GM12878 (cell line): ENCODE measurements at regions not wholly inside any gene's neighbourhood (a gene's known extent, or its start where the extent isn't known, plus 50 kb on each side); places are given as distances from the start of the nearest gene placed in this dataset.

Experiments
- ATAC-seq: fragments of 200-7000 bp; cut with Tn5 transposase; 3 replicates; pipeline ENCODE4 v1.9.1; 2020; ENCODE audit warnings: mild to moderate bottlenecking, moderate library complexity
- BruUV-seq: library from RNA; stranded (reverse); fragments of 400-500 nt; replicated peaks from 2 replicates; lab custom pipeline; 2021; lab: Mats Ljungman, UMichigan
- CTCF ChIA-PET: fragments of 300-600 bp; sonication (Branson Sonifier 250); formaldehyde crosslinking; extraction: SDS; loops from one replicate; lab custom pipeline; 2021; ENCODE audit warnings: inconsistent platforms; lab: Yijun Ruan, JAX
- POLR2A ChIA-PET: fragments of 350-600 bp; formaldehyde crosslinking; extraction: SDS; loops from one replicate; lab custom pipeline; 2021; ENCODE audit warnings: inconsistent platforms; lab: Charles Lee
- RAD21 ChIA-PET: fragments of 300-600 bp; sonication (Branson Sonifier 250); formaldehyde crosslinking; loops from one replicate; lab custom pipeline; 2023; ENCODE audit warnings: antibody characterized with exemption; ENCODE audit not compliant: unreplicated experiment; lab: Charles Lee
- SMC1A ChIA-PET: fragments of 300-600 bp; sonication (Branson Sonifier 250); formaldehyde crosslinking; loops from one replicate; lab custom pipeline; 2023; ENCODE audit not compliant: unreplicated experiment, uncharacterized antibody; lab: Charles Lee
- DNase-seq: peaks from one replicate; pipeline ENCODE4 v3.0.0-alpha.2; 2011; ENCODE audit warnings: low read depth, low spot score
- FAIRE-seq: peaks from 3 replicates; lab custom pipeline; 2011; peaks lifted over from hg19 to GRCh38; lab: Jason Lieb, UNC
- H2AFZ ChIP-seq: 2 replicates; pipeline ENCODE4 v1.6.0; 2011; ENCODE audit warnings: low read depth, low read length, control low read depth; ENCODE audit not compliant: control insufficient read depth
- H3K27ac ChIP-seq: 2 replicates; pipeline ENCODE4 v1.5.1; 2011; ENCODE audit warnings: control low read depth; ENCODE audit not compliant: control insufficient read depth, insufficient read depth
- H3K27me3 ChIP-seq, 2 experiments: replicated peaks in 1 of 2; 2 replicates each; pipeline versions ENCODE4 v1.6.0 to v1.6.1; 2011; ENCODE audit warnings: low read length in 1 of 2; ENCODE audit not compliant: control insufficient read depth in 2 of 2, insufficient read depth in 2 of 2
- H3K36me3 ChIP-seq, 2 experiments: 2 replicates each; pipeline ENCODE4 v1.5.1; 2011; ENCODE audit warnings: low read length in 1 of 2; ENCODE audit not compliant: control insufficient read depth in 2 of 2, insufficient read depth in 2 of 2
- H3K4me1 ChIP-seq: 2 replicates; pipeline ENCODE4 v1.6.1; 2011; ENCODE audit warnings: mild to moderate bottlenecking, low read length, moderate library complexity, mixed read lengths; ENCODE audit not compliant: control insufficient read depth, insufficient read depth
- H3K4me2 ChIP-seq: 2 replicates; pipeline ENCODE4 v1.6.0; 2011; ENCODE audit warnings: control low read depth; ENCODE audit not compliant: control insufficient read depth, insufficient read depth
- H3K4me3 ChIP-seq: fragments of 200-600 bp; sonication (generic); 2 replicates; pipeline ENCODE4 v1.5.1; 2016
- H3K79me2 ChIP-seq: 2 replicates; pipeline ENCODE4 v1.6.0; 2011; ENCODE audit warnings: low read length; ENCODE audit not compliant: control insufficient read depth, insufficient read depth
- H3K9ac ChIP-seq: 2 replicates; pipeline ENCODE4 v1.8.0; 2011; ENCODE audit warnings: low read length, control low read depth, mixed read lengths; ENCODE audit not compliant: control insufficient read depth, insufficient read depth
- H3K9me3 ChIP-seq: replicated peaks from 3 replicates; pipeline ENCODE4 v1.5.1; 2011; ENCODE audit warnings: mild to moderate bottlenecking, low read length; ENCODE audit not compliant: control insufficient read depth, insufficient read depth
- H4K20me1 ChIP-seq: 2 replicates; pipeline ENCODE4 v1.6.0; 2011; ENCODE audit not compliant: control insufficient read depth, insufficient read depth
- ATF7 ChIP-seq: fragments of 450-650 bp; IDR thresholded peaks from 2 replicates; pipeline ENCODE4 v1.6.1; 2016; ENCODE audit warnings: low read depth, mild to moderate bottlenecking
- CBFB ChIP-seq: IDR thresholded peaks from 2 replicates; pipeline ENCODE4 v1.6.1; 2016; ENCODE audit warnings: antibody characterized with exemption, low read depth
- CUX1 ChIP-seq: IDR thresholded peaks from 2 replicates; pipeline ENCODE4 v1.6.1; 2012; ENCODE audit warnings: improper control_type of control experiment, low read depth, low read length; ENCODE audit not compliant: insufficient replicate concordance
- DPF2 ChIP-seq: fragments of 450-650 bp; IDR thresholded peaks from 2 replicates; pipeline ENCODE4 v1.6.1; 2017; ENCODE audit warnings: mild to moderate bottlenecking
- FOS ChIP-seq: IDR thresholded peaks from 3 replicates; pipeline ENCODE4 v1.6.1; 2011; ENCODE audit warnings: borderline replicate concordance; ENCODE audit not compliant: insufficient read length; ENCODE audit errors: extremely low read depth
- MLLT1 ChIP-seq: fragments of 450-650 bp; IDR thresholded peaks from 2 replicates; pipeline ENCODE4 v1.6.1; 2016; ENCODE audit warnings: mild to moderate bottlenecking
- MXI1 ChIP-seq: fragments of 150-350 bp; IDR thresholded peaks from 2 replicates; pipeline ENCODE4 v1.6.1; 2011; ENCODE audit warnings: low read depth, mild to moderate bottlenecking, inconsistent platforms, low read length, improper control_type of control experiment
- NR2F1 ChIP-seq: fragments of 450-650 bp; conservative IDR thresholded peaks from 2 replicates; pipeline ENCODE4 v1.6.1; 2017; ENCODE audit warnings: mild to moderate bottlenecking
- PML ChIP-seq: IDR thresholded peaks from 2 replicates; pipeline ENCODE4 v1.6.1; 2012; ENCODE audit warnings: low read length, inconsistent platforms
- POLR2A ChIP-seq: IDR thresholded peaks from 2 replicates; pipeline ENCODE4 v1.6.1; 2011; ENCODE audit warnings: low read depth, mild to moderate bottlenecking, low read length
- RAD21 ChIP-seq: IDR thresholded peaks from 2 replicates; pipeline ENCODE4 v1.6.1; 2011; ENCODE audit warnings: mild to moderate bottlenecking, low read depth, low read length, moderate library complexity; ENCODE audit not compliant: insufficient read depth
- RB1 ChIP-seq: fragments of 450-650 bp; formaldehyde crosslinking; IDR thresholded peaks from 2 replicates; pipeline ENCODE4 v1.6.1; 2017; ENCODE audit warnings: mild to moderate bottlenecking, borderline replicate concordance
- RUNX3 ChIP-seq: IDR thresholded peaks from 2 replicates; pipeline ENCODE4 v1.6.1; 2012; ENCODE audit warnings: low read length, inconsistent platforms
- TCF12 ChIP-seq: IDR thresholded peaks from 2 replicates; pipeline ENCODE4 v1.6.1; 2011; ENCODE audit warnings: low read depth, mild to moderate bottlenecking, low read length
- ZNF274 ChIP-seq: IDR thresholded peaks from one replicate; pipeline ENCODE4 v1.8.0; 2011; ENCODE audit not compliant: insufficient read length, insufficient read depth
- ZNF384 ChIP-seq: IDR thresholded peaks from 2 replicates; pipeline ENCODE4 v1.6.1; 2012; ENCODE audit warnings: low read depth, mild to moderate bottlenecking, low read length, improper control_type of control experiment, borderline replicate concordance
- in situ Hi-C: fragments of 300-500 bp; cut with MboI; formaldehyde crosslinking; loops from 9 replicates; pipeline ENCODE4 v1.14.3; 2018; ENCODE audit warnings: mixed read lengths
- intact Hi-C: fragments of 100-400 bp; cut with micrococcal nuclease; formaldehyde crosslinking; loops from one replicate; pipeline ENCODE4 v1.14.2; 2022; ENCODE audit not compliant: unreplicated experiment

GRCh38 chr14:32259368-32260013 is 56.4 kb upstream of the RNU6-8 start:
- Histone ChIP-seq H3K27ac (peak overlapping the region; percentile 69), H3K79me2 (no peaks in the 10 kb centered on the region), H3K9ac (no peak overlapping the region), H2AFZ (peak overlapping the region; percentile 55; the same call in 1 of the 2 replicates), H3K36me3 (no peaks in the 10 kb centered on the region), H3K27me3 (no peaks in the 10 kb centered on the region), H3K4me3 (no peak overlapping the region), H4K20me1 (no peaks in the 10 kb centered on the region), H3K9me3 (peaks cover 8% of the 10 kb centered on the region; the same call in 1 of the 3 replicates), H3K4me2 (peak overlapping the region; percentile 55; the same call in 1 of the 2 replicates), H3K4me1 (peaks cover 24% of the 10 kb centered on the region)
- DNase-seq = peak; percentile 66
- peak; percentile 90 for ATAC-seq
- BruUV-seq = no TSS peak
- CTCF ChIA-PET = interaction anchor here (0.7 to 2.5 kb wide), 19 partner anchors 9 to 749 kb away, joined by 3 to 23 read pairs (median 4); no protein-coding TSS in a partner anchor
- RAD21 ChIA-PET = interaction anchor here (0.8 to 2.3 kb wide), 16 partner anchors 13 to 839 kb away, joined by 3 to 13 read pairs (median 4); partner anchors contain the start of genes ARHGAP5 and HEATR5A
- POLR2A ChIA-PET = no interaction called here
- FAIRE-seq = peak; percentile 57
- intact Hi-C loops = loop anchor here (1.0 to 5.0 kb wide), 2 partner anchors 113 to 301 kb away; no protein-coding TSS in a partner anchor
- in situ Hi-C loops = loop anchor here (5.0 kb wide), 3 partner anchors 208 to 752 kb away; no protein-coding TSS in a partner anchor
- SMC1A ChIA-PET = interaction anchor here (0.5 to 2.2 kb wide), 30 partner anchors 9 to 768 kb away, joined by 3 to 13 read pairs (median 3); partner anchors contain the start of gene ARHGAP5
- TF ChIP-seq RB1 (no peak; the same call in 1 of the 2 replicates), FOS (no peak), MLLT1 (peak; percentile 37; the same call in 1 of the 2 replicates), POLR2A (no peak), DPF2 (peak; percentile 88; the same call in 1 of the 2 replicates), MXI1 (0 out of 2 replicates have a peak, but pooled peaks have one; percentile 18), ATF7 (peak; percentile 75), NR2F1 (peak; percentile 58; the same call in 1 of the 2 replicates), RUNX3 (peak; percentile 82), RAD21 (0 out of 2 replicates have a peak, but pooled peaks have one; percentile 6), CBFB (peak; percentile 45), TCF12 (peak; percentile 92), ZNF274 (no peak), ZNF384 (no peak), PML (0 out of 2 replicates have a peak, but pooled peaks have one; percentile 51), CUX1 (peak; percentile 33)
